Left renal pelvis (tissue), 4 donors: ENCODE measurements at regions not wholly inside any gene's neighbourhood (a gene's known extent, or its start where the extent isn't known, plus 50 kb on each side); places are given as distances from the start of the nearest gene placed in this dataset.
"Not testable (repeated sequence)": the region's sequence is repeated elsewhere in the genome, so short reads cannot be mapped to it uniquely, and the experiment has no call there.

Source experiments
- DNase-seq, 4 donors: peaks; one replicate each; pipeline ENCODE4 v3.0.0-alpha.2; 2013; ENCODE audit warnings: low read depth in 4 of 4, low spot score in 3 of 4

- DNase-seq = no peak
Measured at GRCh38 chr10:9291081-9291480, 1236.6 kb downstream of the GATA3 start.

- DNase-seq = no peak
Measured at GRCh38 chr10:9294132-9294663, 1239.7 kb downstream of the GATA3 start.

- no peak for DNase-seq
Measured at GRCh38 chr10:9294865-9295264, 1240.4 kb downstream of the GATA3 start.

- DNase-seq = no peak
Measured at GRCh38 chr10:9296190-9296589, 1241.7 kb downstream of the GATA3 start.

GRCh38 chr10:9297580-9297979 lies 1243.1 kb downstream of the GATA3 start:
- no peak for DNase-seq

GRCh38 chr10:9299966-9300365 lies 1245.5 kb downstream of the GATA3 start:
- no peak for DNase-seq

- DNase-seq = no peak
Measured at GRCh38 chr10:9301148-9301547, 1246.7 kb downstream of the GATA3 start.

GRCh38 chr10:9301554-9301953 lies 1247.1 kb downstream of the GATA3 start:
- no peak for DNase-seq

GRCh38 chr10:9302140-9302746 lies 1247.8 kb downstream of the GATA3 start:
- DNase-seq = peak in 3 of 4 donors; percentile 31 to 41 (median 40)

GRCh38 chr10:9305018-9305655 lies 1250.6 kb downstream of the GATA3 start:
- no peak for DNase-seq

- no peak for DNase-seq
Measured at GRCh38 chr10:9311702-9312499, 1257.4 kb downstream of the GATA3 start.

- DNase-seq = no peak
Measured at GRCh38 chr10:9315292-9315691, 1260.8 kb downstream of the GATA3 start.

GRCh38 chr10:9331583-9332008 lies 1277.1 kb downstream of the GATA3 start:
- DNase-seq = peak; percentile 27 to 33 (median 30)

- no peak for DNase-seq
Measured at GRCh38 chr10:9334270-9334669, 1279.8 kb downstream of the GATA3 start.

GRCh38 chr10:9339716-9340115 lies 1285.2 kb downstream of the GATA3 start:
- DNase-seq = no peak

- peak; percentile 8 to 24 (median 19) for DNase-seq
Measured at GRCh38 chr10:9342885-9343570, 1288.5 kb downstream of the GATA3 start.

- not testable (repeated sequence) for DNase-seq
Measured at GRCh38 chr10:9347933-9348332, 1293.4 kb downstream of the GATA3 start.

GRCh38 chr10:9357471-9357870 lies 1303.0 kb downstream of the GATA3 start:
- DNase-seq = no peak

GRCh38 chr10:9362721-9363120 lies 1308.2 kb downstream of the GATA3 start:
- no peak for DNase-seq

- DNase-seq = no peak
Measured at GRCh38 chr10:9379183-9379582, 1324.7 kb downstream of the GATA3 start.
